GM12874 (cell line): ENCODE measurements at regions not wholly inside any gene's neighbourhood (a gene's known extent, or its start where the extent isn't known, plus 50 kb on each side); places are given as distances from the start of the nearest gene placed in this dataset.

ENCODE experiments used
- CTCF ChIP-seq: IDR thresholded peaks from 2 replicates; pipeline ENCODE4 v1.5.1; 2011; ENCODE audit warnings: low read depth, mild to moderate bottlenecking, control low read depth, low read length, moderate library complexity; ENCODE audit not compliant: insufficient read depth

DNA sequence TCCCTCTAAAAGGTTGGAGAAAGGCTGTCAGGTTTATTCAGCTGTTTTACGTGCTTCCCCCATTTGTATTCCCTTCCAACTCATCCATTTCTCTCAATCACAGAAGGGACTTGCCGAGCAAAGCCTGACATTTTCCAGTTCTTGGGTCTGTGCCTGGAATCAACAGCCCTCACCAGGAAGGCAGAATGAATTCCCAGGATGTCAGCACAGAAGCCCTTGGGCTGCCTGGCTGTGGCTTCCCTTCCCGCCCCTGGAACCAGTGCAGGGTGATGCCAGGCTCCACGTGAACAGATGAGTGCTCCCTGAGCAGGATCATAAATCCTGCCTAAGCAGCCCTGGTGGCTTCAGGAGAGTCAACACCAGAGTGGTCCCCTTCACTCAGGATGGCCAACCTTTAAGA is 86.1 kb upstream of the CD83 start:
- no peak for TF ChIP-seq CTCF

DNA sequence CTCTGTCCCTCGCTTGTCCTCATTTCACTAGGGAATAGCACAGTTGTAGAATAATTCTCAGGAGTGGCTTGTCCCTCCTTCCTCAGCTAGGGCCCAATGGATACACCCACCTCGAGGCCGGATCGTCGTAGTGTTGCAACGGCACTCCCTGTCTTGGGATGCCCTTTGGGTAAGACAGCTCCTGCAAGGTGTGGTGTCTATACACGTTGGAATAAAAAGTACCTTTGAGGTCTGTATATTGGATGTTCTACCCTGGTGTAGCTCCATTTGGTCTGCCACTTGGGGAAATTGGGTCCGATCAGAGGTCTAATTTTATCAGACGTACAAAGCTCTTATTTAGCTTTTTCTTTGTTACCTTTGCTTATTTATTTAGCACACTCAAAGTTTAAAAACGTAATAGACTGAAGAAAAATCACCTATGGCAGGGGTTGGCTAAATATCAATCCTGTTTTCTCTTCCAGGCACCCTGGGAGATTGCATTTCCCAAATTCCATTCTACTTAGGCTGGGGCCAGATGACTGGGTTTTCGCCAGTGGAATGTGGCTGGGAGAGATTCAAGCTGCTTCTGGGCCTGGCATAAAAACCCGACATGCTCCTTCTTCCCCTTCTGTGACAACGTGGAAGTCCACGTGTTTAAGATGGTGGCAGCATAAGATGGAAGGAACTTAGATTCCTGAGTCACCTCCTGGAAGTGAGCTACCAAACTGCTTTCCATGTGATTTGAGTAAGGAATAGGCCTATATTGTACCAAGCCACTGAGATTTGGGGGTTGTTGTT is 82.3 kb upstream of the CD83 start:
- no peak for TF ChIP-seq CTCF

DNA sequence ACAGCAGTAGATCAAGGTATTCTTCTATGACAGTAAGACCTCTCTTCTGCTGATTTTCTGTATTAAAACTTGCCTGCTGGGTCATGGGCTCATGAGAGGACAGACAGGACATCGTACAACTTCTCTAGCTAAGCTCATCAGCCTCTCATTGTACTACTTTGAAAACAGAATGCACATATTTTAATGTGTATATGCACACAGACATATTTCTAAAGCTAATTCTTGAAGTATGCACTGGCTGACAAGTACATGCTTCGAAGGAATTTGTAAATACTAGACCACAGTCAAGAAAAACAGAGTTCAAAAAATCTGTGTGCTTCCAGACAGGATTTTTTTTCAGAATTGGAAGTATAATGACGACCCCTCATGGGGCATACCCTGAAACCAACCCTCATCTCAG is 81.7 kb upstream of the CD83 start:
- TF ChIP-seq CTCF: no peak

- no peak for TF ChIP-seq CTCF
Measured at GRCh38 chr6:14036911-14037310, 80.7 kb upstream of the CD83 start.

DNA sequence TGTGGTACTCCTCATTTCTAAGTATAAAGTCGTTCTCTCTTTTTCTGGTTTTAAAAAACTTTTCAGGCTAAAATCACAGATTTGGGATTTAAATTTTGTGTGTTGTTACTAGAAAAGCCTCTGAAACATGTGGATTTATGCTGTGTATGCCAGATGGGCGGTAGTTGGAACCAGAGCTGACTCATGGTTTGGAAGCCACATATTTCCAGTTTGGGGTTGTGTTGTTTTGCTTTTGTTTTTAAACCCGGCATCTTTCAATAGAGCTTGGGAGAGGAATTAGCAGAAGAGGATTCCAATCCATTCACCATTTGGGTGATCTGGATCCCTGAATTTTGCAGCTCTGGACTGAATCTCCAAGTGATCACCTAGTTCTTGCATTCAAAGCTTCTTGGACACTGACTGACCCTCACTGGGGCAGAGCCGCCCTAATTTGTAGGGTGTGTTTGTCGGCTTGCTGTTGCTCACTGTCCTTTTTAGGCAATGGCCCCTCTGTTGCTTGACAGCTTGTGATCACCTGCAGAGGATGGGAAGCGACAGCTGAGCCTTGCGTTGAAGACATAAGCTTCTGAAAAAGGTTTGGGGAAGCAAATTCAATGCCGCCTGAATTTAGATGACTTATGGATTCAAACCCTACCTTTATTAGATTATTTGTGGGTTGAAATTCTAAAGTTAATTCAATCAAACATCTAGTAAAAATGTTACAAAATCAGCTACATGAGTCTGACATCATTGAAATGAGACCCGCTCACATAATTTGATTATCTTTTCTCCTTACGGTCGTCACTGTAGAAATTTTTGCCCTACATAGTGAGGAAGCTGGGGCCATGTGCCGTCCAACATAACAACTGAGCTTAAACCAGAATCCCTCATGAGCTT is 79.9 kb upstream of the CD83 start:
- no peak for TF ChIP-seq CTCF

- TF ChIP-seq CTCF: no peak
Measured at GRCh38 chr6:14038467-14039437, 78.8 kb upstream of the CD83 start.

DNA sequence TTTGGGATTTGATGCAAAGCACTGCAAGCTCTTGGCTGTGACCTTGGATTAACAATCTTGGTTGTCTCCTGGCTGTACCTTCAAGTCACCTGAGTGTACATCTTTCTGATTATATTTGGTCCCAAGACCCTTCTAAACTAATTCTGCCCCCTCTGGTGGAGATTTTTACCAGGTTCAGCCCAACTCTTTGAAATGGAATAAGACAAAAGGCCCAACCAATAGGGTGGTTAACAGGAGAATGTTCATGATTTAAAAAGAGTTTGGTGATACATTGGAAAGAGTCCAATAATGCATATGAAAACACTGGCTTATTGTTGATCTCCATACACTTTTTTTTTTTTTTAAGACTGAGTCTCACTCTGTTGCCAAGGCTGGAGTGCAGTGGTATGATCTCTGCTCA is 77.5 kb upstream of the CD83 start:
- no peak for TF ChIP-seq CTCF
